Mesenchymal stem cell (in vitro differentiated cells and primary cell): ENCODE measurements at regions not wholly inside any gene's neighbourhood (a gene's known extent, or its start where the extent isn't known, plus 50 kb on each side); places are given as distances from the start of the nearest gene placed in this dataset.

Experiments
- DNase-seq: peaks from one replicate; pipeline ENCODE4 v3.0.0-alpha.2; 2013
- H2AFZ ChIP-seq: one replicate; pipeline ENCODE4 v1.6.1; 2013; ENCODE audit warnings: low read depth, mild to moderate bottlenecking, control low read depth, inconsistent platforms, low read length, moderate library complexity
- H2AK5ac ChIP-seq: 2 replicates; pipeline ENCODE4 v1.6.1; 2013; ENCODE audit warnings: low read length, moderate library complexity, mild to moderate bottlenecking, inconsistent platforms; ENCODE audit not compliant: severe bottlenecking
- H2BK120ac ChIP-seq: one replicate; pipeline ENCODE4 v1.6.1; 2013; ENCODE audit warnings: low read depth, mild to moderate bottlenecking, inconsistent platforms, low read length, moderate library complexity
- H2BK12ac ChIP-seq, 2 experiments: one replicate each; pipeline ENCODE4 v1.6.1; 2013; ENCODE audit warnings: inconsistent platforms in 2 of 2, low read length in 2 of 2, mild to moderate bottlenecking in 2 of 2, moderate library complexity in 2 of 2, control low read depth in 1 of 2
- H2BK15ac ChIP-seq: one replicate; pipeline ENCODE4 v1.6.1; 2013; ENCODE audit warnings: mild to moderate bottlenecking, low read depth, inconsistent platforms; ENCODE audit not compliant: poor library complexity, severe bottlenecking
- H2BK5ac ChIP-seq: 2 replicates; pipeline ENCODE4 v1.6.1; 2013; ENCODE audit warnings: low read depth, mild to moderate bottlenecking, low read length, control low read depth, inconsistent platforms; ENCODE audit not compliant: poor library complexity, severe bottlenecking
- H3K14ac ChIP-seq, 2 experiments: one replicate each; pipeline ENCODE4 v1.6.1; 2013; ENCODE audit warnings: inconsistent platforms in 2 of 2, low read length in 2 of 2, control low read depth in 1 of 2, mild to moderate bottlenecking in 1 of 2, moderate library complexity in 1 of 2
- H3K18ac ChIP-seq, 2 experiments: one replicate each; pipeline ENCODE4 v1.6.1; 2013; ENCODE audit warnings: inconsistent platforms in 2 of 2, low read length in 2 of 2, control low read depth in 1 of 2, low read depth in 1 of 2, mild to moderate bottlenecking in 1 of 2
- H3K23ac ChIP-seq, 2 experiments: one replicate each; pipeline ENCODE4 v1.6.1; 2013; ENCODE audit warnings: inconsistent platforms in 2 of 2, low read length in 2 of 2, mild to moderate bottlenecking in 2 of 2, moderate library complexity in 2 of 2, control low read depth in 1 of 2
- H3K27ac ChIP-seq: 2 replicates; pipeline ENCODE4 v1.5.1; 2013; ENCODE audit warnings: mild to moderate bottlenecking, moderate library complexity, low read length, control low read depth, inconsistent platforms; ENCODE audit not compliant: poor library complexity, severe bottlenecking
- H3K27me3 ChIP-seq, 2 experiments: 2 replicates each; pipeline versions ENCODE4 v1.6.1 to v1.7.0; 2013; ENCODE audit warnings: low read length in 2 of 2, mild to moderate bottlenecking in 2 of 2, moderate library complexity in 2 of 2, control low read depth in 1 of 2, inconsistent platforms in 1 of 2; ENCODE audit not compliant: control insufficient read depth in 1 of 2, insufficient read depth in 1 of 2
- H3K36me3 ChIP-seq, 2 experiments: 2 replicates each; pipeline versions ENCODE4 v1.6.1 to v1.7.0; 2013; ENCODE audit warnings: low read length in 2 of 2, control low read depth in 1 of 2, inconsistent platforms in 1 of 2, low read depth in 1 of 2, mild to moderate bottlenecking in 1 of 2; ENCODE audit not compliant: insufficient read depth in 2 of 2, control insufficient read depth in 1 of 2
- H3K4ac ChIP-seq, 2 experiments: one replicate each; pipeline ENCODE4 v1.6.1; 2013; ENCODE audit warnings: inconsistent platforms in 2 of 2, low read length in 2 of 2, mild to moderate bottlenecking in 2 of 2, moderate library complexity in 2 of 2, control low read depth in 1 of 2, low read depth in 1 of 2
- H3K4me1 ChIP-seq: 2 replicates; pipeline ENCODE4 v1.6.1; 2013; ENCODE audit warnings: low read depth, low read length, control low read depth; ENCODE audit not compliant: control insufficient read depth, insufficient read depth
- H3K4me2 ChIP-seq: 2 replicates; pipeline ENCODE4 v1.6.1; 2013; ENCODE audit warnings: low read length, mild to moderate bottlenecking, inconsistent platforms; ENCODE audit not compliant: poor library complexity, severe bottlenecking
- H3K4me3 ChIP-seq, 2 experiments: 2 replicates each; pipeline versions ENCODE4 v1.5.1 to v1.7.0; 2013; ENCODE audit warnings: low read length in 2 of 2, mild to moderate bottlenecking in 2 of 2, control low read depth in 1 of 2, low read depth in 1 of 2; ENCODE audit not compliant: insufficient read depth in 1 of 2
- H3K79me1 ChIP-seq: replicated peaks from 2 replicates; pipeline ENCODE4 v1.6.1; 2013; ENCODE audit warnings: mild to moderate bottlenecking, control low read depth, low read length, inconsistent platforms; ENCODE audit not compliant: poor library complexity, severe bottlenecking
- H3K9ac ChIP-seq: 2 replicates; pipeline ENCODE4 v1.7.0; 2013; ENCODE audit warnings: mild to moderate bottlenecking, low read length, moderate library complexity
- H3K9me3 ChIP-seq: 2 replicates; pipeline ENCODE4 v1.7.0; 2013; ENCODE audit warnings: mild to moderate bottlenecking, low read length; ENCODE audit not compliant: control insufficient read depth
- H4K8ac ChIP-seq: one replicate; pipeline ENCODE4 v1.6.1; 2013; ENCODE audit warnings: inconsistent platforms, mild to moderate bottlenecking, low read length, moderate library complexity
- H4K91ac ChIP-seq: one replicate; pipeline ENCODE4 v1.6.1; 2013; ENCODE audit warnings: mild to moderate bottlenecking, low read length, inconsistent platforms
- WGBS: methylation state at CpG from one replicate; pipeline ENCODE4 v1.1.7; 2013; ENCODE audit warnings: mixed read lengths; 5-methylcytosine and 5-hydroxymethylcytosine counted together

GRCh38 chr7:20484356-20484755, 131.1 kb upstream of the ABCB5 start:
- Histone ChIP-seq H3K4me3 (no peak overlapping the region), H3K9ac (no peak overlapping the region), H2BK5ac (no peak overlapping the region), H3K18ac (no peak overlapping the region), H2AK5ac (no peak overlapping the region), H4K8ac (no peak overlapping the region), H2BK12ac (no peak overlapping the region), H3K27ac (no peak overlapping the region), H3K4me1 (no peaks in the 10 kb centered on the region), H2BK120ac (no peak overlapping the region), H3K4ac (no peak overlapping the region), H3K14ac (no peak overlapping the region), H3K23ac (no peak overlapping the region), H3K9me3 (peaks cover 15% of the 10 kb centered on the region), H3K4me2 (no peak overlapping the region), H2AFZ (no peak overlapping the region), H2BK15ac (no peak overlapping the region), H3K27me3 (no peaks in the 10 kb centered on the region), H4K91ac (no peak overlapping the region), H3K36me3 (no peaks in the 10 kb centered on the region), H3K79me1 (no peaks in the 10 kb centered on the region)
- WGBS = no CpG with 5 or more reads among the region's 1 CpG
- DNase-seq = no peak

DNA sequence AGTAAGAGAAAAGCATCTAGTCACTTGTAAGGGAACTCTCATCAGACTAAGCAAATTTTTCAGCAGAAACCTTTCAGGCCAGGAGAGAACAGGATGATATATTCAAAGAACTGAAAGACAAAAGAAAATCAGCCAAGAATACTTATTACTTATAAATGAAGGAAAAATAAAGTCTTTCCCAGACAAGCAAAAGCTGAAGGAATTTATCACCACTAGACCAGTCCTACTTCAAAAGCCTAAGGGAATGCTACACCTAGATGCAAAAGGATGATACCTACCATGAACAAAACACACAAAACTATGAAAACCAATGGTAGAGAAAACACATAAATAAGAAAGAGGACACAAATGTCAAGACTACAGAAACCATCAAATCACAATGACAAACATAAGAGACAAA, 126.6 kb upstream of the ABCB5 start:
- Histone ChIP-seq H3K18ac (no peak overlapping the region), H3K4me1 (no peaks in the 10 kb centered on the region), H3K9me3 (peaks cover 15% of the 10 kb centered on the region), H2AK5ac (no peak overlapping the region), H2BK15ac (no peak overlapping the region), H3K36me3 (no peaks in the 10 kb centered on the region), H3K9ac (no peak overlapping the region), H3K27me3 (no peaks in the 10 kb centered on the region), H2AFZ (no peak overlapping the region), H3K4me3 (no peak overlapping the region), H3K23ac (no peak overlapping the region), H3K27ac (no peak overlapping the region), H3K4me2 (no peak overlapping the region), H2BK5ac (no peak overlapping the region), H3K79me1 (no peaks in the 10 kb centered on the region), H2BK120ac (no peak overlapping the region), H4K91ac (no peak overlapping the region), H4K8ac (no peak overlapping the region), H2BK12ac (no peak overlapping the region), H3K14ac (no peak overlapping the region), H3K4ac (no peak overlapping the region)
- DNase-seq = no peak

GRCh38 chr7:20491284-20491683, 124.2 kb upstream of the ABCB5 start:
- Histone ChIP-seq H2BK5ac (no peak overlapping the region), H4K8ac (no peak overlapping the region), H2BK12ac (no peak overlapping the region), H3K23ac (no peak overlapping the region), H3K14ac (no peak overlapping the region), H3K4me3 (no peak overlapping the region), H3K4me1 (no peaks in the 10 kb centered on the region), H3K36me3 (no peaks in the 10 kb centered on the region), H3K27me3 (no peaks in the 10 kb centered on the region), H3K4me2 (no peak overlapping the region), H2AK5ac (no peak overlapping the region), H3K79me1 (no peaks in the 10 kb centered on the region), H4K91ac (no peak overlapping the region), H2AFZ (no peak overlapping the region), H3K9ac (no peak overlapping the region), H2BK120ac (no peak overlapping the region), H3K27ac (no peak overlapping the region), H2BK15ac (no peak overlapping the region), H3K18ac (no peak overlapping the region), H3K4ac (no peak overlapping the region), H3K9me3 (peaks cover 15% of the 10 kb centered on the region)
- DNase-seq = no peak

DNA sequence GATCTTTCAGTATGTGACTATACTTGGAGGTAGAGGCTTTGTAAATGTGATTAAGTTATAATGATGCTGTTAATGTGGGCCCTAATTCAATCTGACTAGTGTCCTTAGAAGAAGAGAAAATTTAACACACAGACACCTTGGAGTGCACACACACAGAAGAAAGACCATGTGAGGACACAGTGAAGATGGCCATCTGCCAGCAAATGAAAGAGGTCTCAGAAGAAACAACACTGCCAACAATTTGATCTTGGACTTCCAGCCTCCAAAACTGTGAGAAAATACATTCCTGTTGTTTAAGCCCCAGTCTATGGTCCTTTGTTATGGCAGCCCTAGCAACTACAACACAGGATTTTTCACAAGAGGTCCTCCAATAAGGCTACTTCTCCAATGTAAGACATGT, 120.9 kb upstream of the ABCB5 start:
- Histone ChIP-seq H2BK5ac (no peak overlapping the region), H4K91ac (no peak overlapping the region), H3K4ac (no peak overlapping the region), H2BK15ac (no peak overlapping the region), H4K8ac (no peak overlapping the region), H3K79me1 (no peaks in the 10 kb centered on the region), H3K9me3 (peaks cover 18% of the 10 kb centered on the region), H2BK120ac (no peak overlapping the region), H2BK12ac (no peak overlapping the region), H3K27me3 (no peaks in the 10 kb centered on the region), H3K18ac (no peak overlapping the region), H3K23ac (no peak overlapping the region), H3K9ac (no peak overlapping the region), H3K4me3 (no peak overlapping the region), H3K4me2 (no peak overlapping the region), H2AFZ (no peak overlapping the region), H3K14ac (no peak overlapping the region), H3K27ac (no peak overlapping the region), H2AK5ac (no peak overlapping the region), H3K36me3 (no peaks in the 10 kb centered on the region), H3K4me1 (no peaks in the 10 kb centered on the region)
- DNase-seq = no peak
